HepG2 (cell line): ENCODE measurements at regions not wholly inside any gene's neighbourhood (a gene's known extent, or its start where the extent isn't known, plus 50 kb on each side); places are given as distances from the start of the nearest gene placed in this dataset.
A peak's percentile ranks its signal among the peaks of the same experiment; 100 is the strongest.

ENCODE experiments used
- ATAC-seq: fragments of 200-7000 bp; cut with Tn5 transposase; 3 replicates; pipeline ENCODE4 v1.9.1; 2020; ENCODE audit warnings: mild to moderate bottlenecking, moderate library complexity
- BruUV-seq: library from RNA; stranded (reverse); fragments of 400-500 nt; replicated peaks from 2 replicates; lab custom pipeline; 2021; lab: Mats Ljungman, UMichigan
- CTCF ChIA-PET: fragments of 300-600 bp; formaldehyde crosslinking; extraction: SDS; loops from one replicate; lab custom pipeline; 2021; ENCODE audit warnings: low total read pairs, inconsistent platforms, low intra/inter-chr PET ratio; lab: Yijun Ruan, JAX
- POLR2A ChIA-PET: fragments of 350-600 bp; sonication (Branson Sonifier 250); formaldehyde crosslinking; loops from one replicate; lab custom pipeline; 2020; ENCODE audit warnings: antibody characterized with exemption, inconsistent platforms; lab: Yijun Ruan, JAX
- DNase-seq: peaks from one replicate; pipeline ENCODE4 v3.0.0-alpha.2; 2015; ENCODE audit warnings: low spot score
- FAIRE-seq: peaks from 3 replicates; lab custom pipeline; 2011; peaks lifted over from hg19 to GRCh38; lab: Jason Lieb, UNC
- H2AFZ ChIP-seq: one replicate; pipeline ENCODE4 v1.6.1; 2011; ENCODE audit warnings: low read length, inconsistent platforms
- H3K27ac ChIP-seq: fragments of 300-600 bp; 3 replicates; pipeline ENCODE4 v1.8.0; 2011; ENCODE audit warnings: mixed run types, mild to moderate bottlenecking, mixed read lengths, low read length, inconsistent platforms; ENCODE audit not compliant: insufficient read depth; ENCODE audit errors: extremely low read length
- H3K27me3 ChIP-seq, 2 experiments: fragments of 200-600 bp in 1 of 2; 2 replicates in 1 of 2; 3 replicates in 1 of 2; pipeline versions ENCODE4 v1.6.0 to v1.8.0; 2011; ENCODE audit warnings: low read length in 2 of 2, mild to moderate bottlenecking in 2 of 2, moderate library complexity in 2 of 2, inconsistent platforms in 1 of 2; ENCODE audit not compliant: insufficient read depth in 2 of 2, control insufficient read depth in 1 of 2
- H3K36me3 ChIP-seq, 2 experiments: fragments of 200-600 bp in 1 of 2; replicated peaks in 1 of 2; 2 replicates in 1 of 2; 3 replicates in 1 of 2; pipeline versions ENCODE4 v1.5.1 to v1.8.0; 2011; ENCODE audit warnings: low read length in 2 of 2, inconsistent platforms in 1 of 2; ENCODE audit not compliant: insufficient read depth in 2 of 2, control insufficient read depth in 1 of 2
- H3K4me1 ChIP-seq: 2 replicates; pipeline ENCODE4 v1.5.1; 2012; ENCODE audit warnings: low read length, inconsistent platforms; ENCODE audit not compliant: insufficient read depth
- H3K4me2 ChIP-seq: 2 replicates; pipeline ENCODE4 v1.6.0; 2011; ENCODE audit warnings: low read depth, low read length, inconsistent platforms
- H3K4me3 ChIP-seq, 3 experiments: fragments of 200-600 bp in 1 of 3; sonication (generic), shearing (Covaris generic) in 1 of 3; replicated peaks in 1 of 3; 2 replicates each; pipeline ENCODE4 v1.5.1; 2011 to 2016; ENCODE audit warnings: low read length in 3 of 3, inconsistent platforms in 2 of 3, low read depth in 2 of 3, mild to moderate bottlenecking in 2 of 3, control low read depth in 1 of 3, mixed read lengths in 1 of 3; ENCODE audit not compliant: insufficient read depth in 1 of 3
- H3K79me2 ChIP-seq: one replicate; pipeline ENCODE4 v1.6.1; 2011; ENCODE audit warnings: low read length, inconsistent platforms; ENCODE audit not compliant: insufficient read depth
- H3K9ac ChIP-seq: 2 replicates; pipeline ENCODE4 v1.6.0; 2011; ENCODE audit warnings: mild to moderate bottlenecking, low read depth, low read length, inconsistent platforms; ENCODE audit not compliant: insufficient read depth
- H3K9me3 ChIP-seq: 2 replicates; pipeline ENCODE4 v1.5.1; 2012; ENCODE audit warnings: mild to moderate bottlenecking, low read length
- H4K20me1 ChIP-seq: 2 replicates; pipeline ENCODE4 v1.6.0; 2011; ENCODE audit warnings: inconsistent platforms, mild to moderate bottlenecking, low read length, moderate library complexity; ENCODE audit not compliant: insufficient read depth
- ARNTL ChIP-seq: sonication (generic); formaldehyde crosslinking; IDR thresholded peaks from 2 replicates; pipeline ENCODE4 v1.4.0; 2020; ENCODE audit warnings: mild to moderate bottlenecking, missing genetic modification reagents
- ATF6 ChIP-seq: sonication (generic); formaldehyde crosslinking; conservative IDR thresholded peaks from 2 replicates; pipeline ENCODE4 v1.4.0; 2020; ENCODE audit warnings: missing genetic modification reagents
- BCL6 ChIP-seq: IDR thresholded peaks from 2 replicates; pipeline ENCODE4 v1.6.1; 2016; ENCODE audit warnings: missing genetic modification reagents, missing compliant biosample characterization
- GPBP1L1 ChIP-seq: sonication (generic); formaldehyde crosslinking; IDR thresholded peaks from 2 replicates; pipeline ENCODE4 v1.5.0; 2020; ENCODE audit warnings: mild to moderate bottlenecking, missing genetic modification reagents
- HDAC1 ChIP-seq: sonication (generic); formaldehyde crosslinking; IDR thresholded peaks from 2 replicates; pipeline ENCODE4 v1.5.1; 2020; ENCODE audit warnings: mild to moderate bottlenecking, missing genetic modification reagents
- HMG20A ChIP-seq: IDR thresholded peaks from 2 replicates; pipeline ENCODE4 v1.6.1; 2016; ENCODE audit warnings: borderline replicate concordance
- KIAA2018 ChIP-seq: sonication (generic); formaldehyde crosslinking; IDR thresholded peaks from 2 replicates; pipeline ENCODE4 v1.5.0; 2020; ENCODE audit warnings: mild to moderate bottlenecking, missing genetic modification reagents, borderline replicate concordance
- MBD4 ChIP-seq: IDR thresholded peaks from 2 replicates; pipeline ENCODE4 v1.6.1; 2012; ENCODE audit warnings: low read length, inconsistent platforms, borderline replicate concordance
- MTA3 ChIP-seq: sonication (generic); formaldehyde crosslinking; IDR thresholded peaks from 2 replicates; pipeline ENCODE4 v1.4.0; 2020; ENCODE audit warnings: missing genetic modification reagents
- NR1H2 ChIP-seq: sonication (generic); formaldehyde crosslinking; IDR thresholded peaks from 2 replicates; pipeline ENCODE4 v1.8.1; 2022; ENCODE audit warnings: low read depth, missing genetic modification reagents, borderline replicate concordance
- PHF8 ChIP-seq: sonication (generic); formaldehyde crosslinking; IDR thresholded peaks from 2 replicates; pipeline ENCODE4 v1.5.0; 2020; ENCODE audit warnings: missing genetic modification reagents
- RBFOX2 ChIP-seq: fragments of 200-400 bp; formaldehyde crosslinking; IDR thresholded peaks from 2 replicates; pipeline ENCODE4 v1.6.1; 2017; ENCODE audit warnings: low read depth, mild to moderate bottlenecking, low read length
- RFXAP ChIP-seq: sonication (generic); formaldehyde crosslinking; IDR thresholded peaks from 2 replicates; pipeline ENCODE4 v1.4.0; 2020; ENCODE audit warnings: missing genetic modification reagents, borderline replicate concordance
- ZBTB42 ChIP-seq: sonication (generic); formaldehyde crosslinking; IDR thresholded peaks from 2 replicates; pipeline ENCODE4 v1.5.0; 2020; ENCODE audit warnings: mild to moderate bottlenecking, missing genetic modification reagents
- ZNF761 ChIP-seq: sonication (generic); formaldehyde crosslinking; conservative IDR thresholded peaks from 2 replicates; pipeline ENCODE4 v1.4.0; 2020; ENCODE audit warnings: mild to moderate bottlenecking, missing genetic modification reagents
- WGBS: methylation state at CpG from one replicate; pipeline ENCODE4 v1.1.6; 2017; ENCODE audit warnings: low lambda C conversion rate; 5-methylcytosine and 5-hydroxymethylcytosine counted together
- in situ Hi-C: cut with HindIII; loops from 2 replicates; pipeline ENCODE4 v1.10.0; 2017; ENCODE audit warnings: low pct_unique_long_range_greater_than_20kb; ENCODE audit not compliant: extremely low pct_ligation_motif_present
- intact Hi-C: fragments of 100-400 bp; cut with micrococcal nuclease; formaldehyde crosslinking; loops from one replicate; pipeline ENCODE4 v1.10.0; 2022; ENCODE audit not compliant: unreplicated experiment

DNA sequence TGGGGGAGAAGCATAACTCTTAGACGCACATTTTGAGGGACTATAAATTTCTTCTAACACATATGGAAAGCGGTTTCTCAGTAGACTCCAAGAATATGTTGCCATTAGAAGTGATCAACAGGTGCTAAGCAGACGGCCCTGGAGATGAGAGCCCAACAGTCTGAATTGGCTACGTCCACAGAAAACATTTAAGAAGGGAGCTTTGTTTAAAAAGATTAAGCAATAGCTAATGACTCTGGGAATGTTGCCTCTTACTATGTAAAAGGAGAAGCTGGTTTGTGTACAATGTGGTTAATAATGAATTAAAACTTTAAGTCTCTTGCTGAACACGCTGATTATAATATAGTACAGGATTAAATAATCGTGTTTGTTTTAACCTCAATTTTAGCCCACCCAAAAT is 399.5 kb downstream of the SMARCA1 start:
- H3K27me3 ChIP-seq: no peaks in the 10 kb centered on the region
- WGBS: 25% methylated on average over 6 of the region's 6 CpGs
- no peaks in the 10 kb centered on the region for H3K79me2 ChIP-seq
- no peaks in the 10 kb centered on the region for H4K20me1 ChIP-seq
- H3K4me1 ChIP-seq: peaks cover 60% of the 10 kb centered on the region
- intact Hi-C loops: no loop called here
- BruUV-seq: no TSS peak
- in situ Hi-C loops: loop anchor here (25.0 kb wide), 1 partner anchor 311 kb away; no protein-coding TSS in a partner anchor
- no peak overlapping the region for H2AFZ ChIP-seq
- no peak overlapping the region for H3K4me3 ChIP-seq
- CTCF ChIA-PET: no interaction called here
- POLR2A ChIA-PET: interaction anchor here (0.7 to 3.9 kb wide), 3 partner anchors 16 to 22 kb away, joined by 3 to 30 read pairs (median 3); no protein-coding TSS in a partner anchor
- DNase-seq: peak; percentile 82
- peak overlapping the region; percentile 43; the same call in 1 of the 2 replicates for H3K9ac ChIP-seq
- H3K27ac ChIP-seq: peak overlapping the region; percentile 68
- FAIRE-seq: peak; percentile 58
- H3K4me2 ChIP-seq: peak overlapping the region; percentile 7; the same call in 1 of the 2 replicates
- no peaks in the 10 kb centered on the region for H3K9me3 ChIP-seq
- peak; percentile 75 for ATAC-seq
- H3K36me3 ChIP-seq: no peaks in the 10 kb centered on the region
- TF ChIP-seq ZNF761 (no peak), MBD4 (no peak), BCL6 (CRISPR knock-in tag) (peak; percentile 51), RFXAP (CRISPR knock-in tag) (no peak), HMG20A (CRISPR knock-in tag) (peak; percentile 47; the same call in 1 of the 2 replicates), GPBP1L1 (no peak), HDAC1 (no peak), MTA3 (CRISPR knock-in tag) (no peak), KIAA2018 (no peak), NR1H2 (no peak), ARNTL (CRISPR knock-in tag) (no peak), ATF6 (CRISPR knock-in tag) (no peak), ZBTB42 (no peak), RBFOX2 (peak; percentile 48; the same call in 1 of the 2 replicates), PHF8 (no peak)
